ENCODE measurements at regions not wholly inside any gene's neighbourhood (a gene's known extent, or its start where the extent isn't known, plus 50 kb on each side); places are given as distances from the start of the nearest gene placed in this dataset.
"Not testable (repeated sequence)": the region's sequence is repeated elsewhere in the genome, so short reads cannot be mapped to it uniquely, and the experiment has no call there.

DNA sequence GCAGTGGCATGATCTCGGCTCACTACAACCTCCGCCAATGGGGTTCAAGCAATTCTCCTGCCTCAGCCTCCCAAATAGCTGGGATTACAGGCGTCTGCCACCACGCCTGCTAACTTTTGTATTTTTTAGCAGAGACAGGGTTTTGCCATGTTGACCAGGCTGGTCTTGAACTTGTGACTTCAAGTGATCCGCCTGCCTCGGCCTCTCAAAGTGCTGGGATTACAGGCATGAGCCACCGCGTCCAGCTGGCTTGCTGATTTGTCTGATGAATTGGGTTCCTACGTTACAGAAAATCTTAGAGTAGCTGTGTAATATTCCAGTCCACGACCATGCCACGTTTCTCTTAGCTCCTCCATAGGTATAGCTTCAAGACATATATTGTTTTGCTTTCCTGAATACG, 102.6 kb upstream of the OTOS start:
- not testable (repeated sequence) for DNase-seq

DNA sequence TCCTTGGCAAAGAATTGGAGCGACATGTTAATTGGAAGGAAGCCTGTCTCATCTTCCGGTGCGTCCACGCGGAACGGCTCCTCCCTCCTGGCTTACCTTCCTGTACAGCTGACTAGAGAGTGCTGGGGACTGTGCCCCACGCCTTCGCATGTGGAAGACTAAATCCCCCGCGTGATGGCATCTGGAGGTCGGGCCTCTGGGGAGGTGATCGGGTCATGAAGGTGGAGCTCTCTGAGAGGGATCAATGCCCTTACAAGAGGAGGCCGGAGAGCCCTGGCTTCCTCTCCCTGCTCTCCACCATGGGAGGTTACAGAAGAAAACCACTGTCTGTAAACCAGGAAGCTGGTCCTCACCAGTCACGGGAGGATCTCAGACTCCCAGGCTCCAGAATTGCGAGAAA, 104.1 kb upstream of the OTOS start:
- DNase-seq: no peak

DNA sequence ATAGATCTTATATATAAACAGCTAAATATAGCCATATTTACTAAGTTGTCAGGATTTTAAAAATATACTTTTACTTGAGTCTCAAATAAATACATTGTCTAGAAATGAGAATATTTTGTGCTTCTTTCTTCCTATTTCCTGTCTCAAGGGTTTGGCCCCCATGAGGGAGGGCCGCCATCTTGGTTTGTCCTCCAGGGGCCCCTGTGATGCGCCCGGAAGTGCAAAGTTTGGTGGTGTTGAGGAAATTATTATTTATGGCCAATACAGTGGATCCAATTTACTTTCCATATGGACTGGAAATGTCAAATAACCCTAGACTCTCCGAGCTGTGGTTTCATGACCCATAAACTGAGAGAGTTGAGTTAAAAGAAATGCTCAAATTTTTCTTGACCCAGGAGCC, 104.7 kb upstream of the OTOS start:
- DNase-seq: no peak

DNA sequence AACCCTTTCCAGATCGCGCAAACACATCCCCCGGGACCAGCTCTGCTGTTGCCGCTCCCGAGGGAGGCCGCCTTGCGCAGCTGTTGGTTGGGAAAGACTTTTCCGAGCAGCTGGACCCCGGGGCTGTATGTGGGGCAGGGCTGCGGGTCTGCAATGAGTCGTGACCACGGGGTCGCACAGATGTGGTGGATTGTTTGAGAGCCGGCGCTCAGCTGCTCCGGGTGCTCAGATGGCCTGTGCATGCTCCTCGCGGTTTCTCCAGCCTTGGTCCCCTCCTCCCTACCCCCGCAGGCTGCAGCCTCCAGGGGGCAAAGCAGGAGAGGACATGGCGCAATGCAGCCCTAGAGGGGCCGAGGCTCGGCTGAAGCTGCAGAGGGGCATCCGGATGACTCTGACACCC, 105.2 kb upstream of the OTOS start:
- DNase-seq: no peak

DNA sequence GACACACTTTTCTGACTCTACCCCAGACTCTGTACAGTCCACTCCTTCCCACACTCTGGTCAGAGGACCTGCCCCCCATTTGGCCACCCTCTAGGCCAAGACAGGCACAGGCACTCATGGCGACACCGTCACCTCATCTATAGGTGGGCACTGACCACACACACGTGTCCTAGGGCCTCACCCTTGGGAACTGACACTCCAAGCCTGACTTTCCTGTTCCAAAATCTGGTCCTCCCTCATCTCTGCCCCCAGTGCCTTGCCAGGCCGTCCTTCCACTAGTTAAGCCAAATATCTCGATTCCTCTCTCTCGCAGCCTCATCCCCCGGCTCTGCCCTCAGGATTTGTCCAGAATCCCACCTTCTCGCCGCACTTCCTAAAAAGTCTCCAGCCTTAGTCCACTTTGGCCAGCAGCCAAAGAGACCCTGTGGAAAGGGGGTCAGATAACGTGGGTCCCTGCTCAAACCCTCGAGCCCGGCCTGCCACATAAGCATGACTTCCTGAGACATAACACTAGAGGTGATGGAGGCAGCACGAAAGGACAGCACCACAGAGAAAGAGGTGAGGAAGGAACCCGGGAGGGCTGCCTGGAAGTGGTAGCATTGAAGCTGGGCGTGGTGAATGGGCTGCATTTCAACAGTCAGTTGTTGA, 105.8 kb upstream of the OTOS start:
- DNase-seq: no peak

DNA sequence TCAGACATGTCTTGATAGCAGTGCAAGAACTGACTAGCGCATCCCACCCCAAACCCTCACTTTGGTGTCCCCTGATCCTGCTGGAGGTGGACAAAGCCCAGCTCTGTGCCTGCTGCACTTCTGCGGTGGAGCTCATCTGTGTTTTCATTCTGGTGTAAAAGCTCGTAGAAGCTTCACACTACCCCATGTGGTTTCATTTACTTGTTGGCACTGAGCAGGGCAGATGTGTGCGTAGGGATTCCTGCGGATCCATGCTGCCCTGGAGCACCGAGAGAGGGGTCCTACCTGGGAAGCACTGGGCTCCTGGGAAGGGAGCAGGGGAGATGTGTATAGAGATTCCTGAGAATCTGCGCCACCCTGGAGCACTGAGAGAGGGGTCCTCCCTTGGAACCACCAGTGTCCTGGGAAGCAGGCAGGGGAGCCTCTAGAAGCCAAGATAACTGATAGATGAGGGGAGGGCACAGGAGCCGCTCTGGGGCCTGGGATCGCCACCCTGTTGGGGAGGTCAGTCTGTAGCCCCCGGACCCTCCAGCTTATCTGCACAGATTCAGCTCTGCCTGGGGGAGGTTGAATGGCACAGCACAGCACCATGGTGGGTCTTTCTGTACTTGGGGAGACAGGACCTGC, 106.9 kb upstream of the OTOS start:
- DNase-seq: no peak

DNA sequence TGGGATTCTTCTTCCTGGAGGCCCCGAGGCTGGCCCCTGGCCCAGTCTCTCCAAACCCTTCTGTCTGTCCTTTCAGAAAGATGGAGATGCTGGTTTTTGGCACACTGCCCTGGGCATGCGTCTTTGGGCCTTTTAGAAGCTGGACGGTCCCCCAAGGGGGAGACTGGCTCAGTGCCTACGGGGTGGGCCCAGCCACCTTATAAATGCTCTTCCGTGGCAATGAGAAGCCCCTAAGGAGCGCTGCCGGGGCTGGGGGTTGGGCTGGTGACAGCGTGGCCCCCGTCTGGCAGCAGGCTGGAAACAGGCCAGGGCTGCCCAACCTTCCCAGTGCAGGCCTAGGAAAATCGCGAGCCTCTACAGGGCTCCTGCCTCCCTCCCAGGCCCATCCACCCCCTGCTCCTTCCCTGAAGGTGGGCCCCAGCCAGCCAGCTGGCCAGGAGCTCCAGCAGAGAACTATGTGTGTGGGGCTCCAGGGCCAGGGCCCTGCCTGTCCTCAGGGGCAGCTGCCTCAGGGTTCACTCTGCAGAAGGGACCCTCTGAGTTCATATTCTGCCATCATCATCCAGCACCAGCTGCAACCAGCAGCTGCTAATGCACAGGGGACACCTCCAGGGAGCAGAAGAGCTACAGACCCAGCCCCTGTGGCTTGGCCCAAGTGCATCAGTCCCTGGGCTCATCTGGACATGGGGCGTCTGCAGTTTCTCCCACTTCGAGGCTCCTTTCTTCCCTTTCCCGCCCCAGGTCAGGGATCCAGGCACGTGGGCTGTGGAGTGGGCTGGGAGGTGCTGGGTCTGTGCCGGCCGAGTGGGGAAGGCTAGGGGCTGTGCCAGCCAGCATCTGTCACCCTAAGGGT, 107.6 kb upstream of the OTOS start:
- no peak for DNase-seq

DNA sequence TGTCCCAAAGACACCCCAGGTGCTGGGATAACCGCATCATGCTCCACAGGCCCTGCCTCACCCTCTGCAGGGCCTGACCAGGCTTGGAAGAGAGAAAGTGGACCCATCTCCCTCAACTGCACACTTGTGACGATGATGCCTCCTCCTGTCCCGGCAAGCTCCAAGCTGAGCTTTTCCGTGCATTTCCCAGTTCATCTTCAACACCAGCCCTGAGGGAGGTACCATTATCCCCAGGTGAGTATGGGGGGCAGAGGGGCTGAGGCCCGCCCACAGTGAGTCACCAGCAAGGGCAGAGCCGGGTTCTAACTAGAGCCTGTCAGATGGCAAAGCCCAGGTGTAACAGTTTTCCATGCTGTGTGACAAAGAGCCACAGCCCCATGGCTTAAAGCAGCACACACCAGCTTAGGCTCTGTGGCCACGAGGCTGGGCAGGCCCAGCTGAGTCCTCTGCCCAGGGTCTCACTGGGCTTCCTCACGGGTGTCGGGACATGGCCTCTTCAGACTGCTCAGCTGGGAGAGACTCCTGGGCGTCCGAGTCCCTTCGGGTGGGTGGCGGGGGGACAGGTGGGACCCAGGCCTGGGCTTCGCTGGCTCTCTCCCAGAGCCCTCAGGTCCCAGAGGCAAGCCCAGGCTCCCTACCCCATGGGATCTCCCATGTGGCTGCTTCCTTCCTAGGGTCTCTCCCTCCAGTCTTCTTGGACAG, 108.4 kb upstream of the OTOS start:
- DNase-seq: no peak

DNA sequence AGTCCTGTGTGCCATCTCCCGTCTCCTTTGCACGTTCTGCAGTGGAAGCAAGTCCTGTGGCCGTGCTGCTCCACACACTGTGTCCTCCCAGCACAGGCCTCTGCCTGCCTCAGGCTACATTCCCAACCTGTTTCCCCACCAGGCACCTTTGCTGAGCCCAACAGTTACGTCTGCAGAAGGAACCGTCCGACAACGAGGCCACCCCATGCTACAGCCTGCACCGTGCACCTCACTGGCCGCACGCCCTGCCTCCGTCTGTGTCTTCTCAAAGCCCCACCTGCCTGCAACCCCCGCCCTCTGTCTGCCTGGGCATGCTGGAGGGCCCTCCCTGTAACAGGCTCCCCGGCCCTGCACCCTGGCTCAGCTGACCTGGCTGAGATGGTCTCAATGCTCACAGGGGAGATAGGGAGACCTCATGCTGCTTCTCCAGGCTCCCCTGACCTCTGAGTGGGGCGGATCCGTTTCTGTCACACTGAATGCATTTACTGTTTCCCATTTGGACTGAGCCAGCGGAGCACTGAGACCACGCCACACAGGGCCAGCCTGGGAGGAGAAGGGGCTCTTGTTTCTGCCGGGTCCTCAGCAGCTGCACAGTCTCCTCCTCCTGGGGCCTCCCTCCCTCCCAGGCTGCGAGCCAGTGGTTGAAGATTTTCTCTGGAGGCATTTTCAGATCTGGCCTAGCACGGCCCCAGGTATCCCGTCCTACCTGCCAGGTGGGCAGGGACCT, 109.1 kb upstream of the OTOS start:
- DNase-seq: no peak

DNA sequence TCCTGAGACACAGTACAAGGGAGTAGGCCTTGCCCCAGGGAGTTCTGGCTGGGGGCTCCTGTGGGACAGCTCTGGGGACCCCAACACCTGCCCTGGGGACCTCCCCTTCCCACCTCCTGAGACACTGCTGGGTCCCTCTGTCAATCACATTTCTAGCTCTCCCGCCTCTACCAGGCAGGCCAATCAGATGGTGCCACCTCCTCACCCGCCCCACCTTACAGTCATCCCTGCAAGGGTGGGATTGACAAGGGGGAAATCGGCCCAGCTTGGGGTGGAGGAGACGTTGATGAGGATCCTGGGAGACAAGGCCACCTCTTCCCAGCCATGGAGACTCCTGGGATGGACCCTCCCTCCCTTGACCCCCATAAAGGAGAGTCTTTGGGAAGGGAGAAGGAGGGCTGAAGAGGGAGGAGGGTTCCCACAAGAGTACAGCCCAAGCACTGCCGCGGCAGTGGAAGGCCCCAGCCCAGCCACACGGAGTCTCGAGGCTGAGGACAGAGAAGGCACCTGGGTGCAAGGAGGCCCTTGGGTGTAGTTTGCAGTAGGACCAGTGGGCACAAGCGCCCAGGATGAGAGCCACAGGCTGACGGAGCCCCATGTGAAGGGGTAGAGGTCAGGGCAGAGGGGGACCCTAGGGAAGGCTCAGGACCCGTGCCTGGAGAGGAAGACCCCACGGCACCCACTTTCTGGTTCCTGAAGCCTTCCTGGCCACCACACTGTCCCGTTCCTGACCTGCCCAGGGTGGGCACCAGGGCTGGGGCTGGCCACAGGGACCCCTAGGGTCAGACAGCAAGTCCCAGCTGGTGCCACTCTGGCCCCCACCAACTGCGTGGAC, 109.9 kb upstream of the OTOS start:
- no peak for DNase-seq

DNA sequence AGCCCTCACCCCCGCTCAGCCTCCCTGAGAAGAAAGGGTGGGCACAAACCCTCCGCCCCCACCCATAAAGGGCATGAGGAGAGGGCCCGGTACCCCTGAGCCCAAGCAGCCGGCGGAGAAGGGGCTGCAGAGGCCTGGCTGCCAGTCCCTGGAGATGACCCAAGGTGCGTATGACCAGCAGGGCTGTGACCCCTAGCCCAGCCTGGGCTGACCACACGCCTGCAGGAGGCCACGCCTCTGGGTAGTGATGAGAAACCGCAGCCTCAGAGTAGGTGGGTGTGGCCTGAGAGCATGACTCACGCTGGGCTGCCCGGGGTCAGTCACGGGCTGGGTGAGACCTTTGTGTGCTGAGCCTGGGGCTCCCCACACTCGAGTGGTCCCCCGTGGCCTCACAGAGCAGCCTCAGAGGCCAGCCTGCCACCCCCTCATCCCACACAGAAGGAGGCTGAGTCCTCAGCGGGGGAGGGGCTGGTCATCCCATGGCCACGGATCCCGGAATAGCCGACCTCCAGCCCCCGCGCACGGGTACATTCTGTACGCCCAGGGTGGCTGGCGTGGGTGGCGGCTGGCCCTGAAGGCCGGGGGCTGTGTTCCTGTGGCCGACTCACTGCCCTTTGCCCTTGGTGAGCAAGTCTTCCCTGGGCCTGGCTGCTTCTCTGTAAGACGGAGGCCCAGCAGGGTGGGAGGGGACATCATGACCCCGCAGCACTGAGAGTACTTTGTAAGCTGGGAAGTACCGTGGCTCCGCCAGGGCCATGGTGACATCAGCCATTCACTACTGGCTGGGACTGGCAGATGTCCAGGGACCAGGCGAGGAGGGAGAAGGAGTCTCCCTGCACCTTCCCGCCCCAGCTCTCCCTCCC, 110.8 kb upstream of the OTOS start:
- DNase-seq: no peak

DNA sequence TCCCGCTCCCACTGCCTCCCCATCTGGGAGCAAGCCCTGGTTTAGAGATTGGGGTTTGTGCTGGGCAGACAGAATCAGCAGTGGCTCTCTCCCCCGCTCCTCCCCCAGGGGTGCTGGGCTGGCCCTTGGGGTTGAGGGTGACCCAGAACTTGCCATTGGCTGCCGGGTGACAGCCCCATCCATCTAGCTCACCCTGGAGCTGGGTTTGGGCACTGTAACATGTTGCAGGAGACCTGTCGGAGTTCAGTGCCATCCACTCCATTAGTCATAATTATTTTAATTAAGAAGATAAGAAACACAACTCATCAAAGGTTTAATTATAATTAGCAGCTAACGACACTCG, 111.4 kb upstream of the OTOS start:
- DNase-seq: no peak

DNA sequence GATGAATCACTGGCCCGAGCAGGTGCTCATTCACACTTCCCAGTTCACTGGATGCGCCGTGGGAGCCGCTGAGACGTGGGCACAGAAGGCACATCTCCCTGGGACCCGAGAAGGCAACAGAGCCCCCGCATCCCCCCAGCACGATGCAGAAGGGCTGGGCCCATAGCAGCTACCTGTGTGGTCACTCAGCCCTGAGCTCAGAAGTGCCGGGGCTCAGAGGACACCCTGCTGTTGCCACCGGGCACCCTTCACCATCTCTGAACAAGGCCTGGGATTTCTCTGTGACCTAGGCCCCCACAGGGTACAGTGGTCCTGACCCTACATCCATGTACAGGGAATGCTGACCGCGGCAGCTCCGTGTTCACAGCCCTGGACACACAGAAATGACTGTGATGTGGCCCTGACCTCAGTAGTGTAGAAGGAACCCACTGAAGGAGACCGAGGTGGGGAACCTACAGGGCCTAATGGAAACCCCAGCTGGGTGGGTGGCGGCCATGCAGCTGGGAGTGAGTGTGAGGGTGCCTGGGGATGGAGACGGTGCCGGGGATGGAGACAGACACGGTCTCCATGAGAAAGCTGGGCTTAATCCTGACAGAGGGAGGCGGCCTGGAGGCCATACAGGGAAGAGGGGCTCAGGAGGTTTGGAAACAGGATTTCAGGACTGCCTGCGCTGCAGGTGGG, 111.9 kb upstream of the OTOS start:
- no peak for DNase-seq

DNA sequence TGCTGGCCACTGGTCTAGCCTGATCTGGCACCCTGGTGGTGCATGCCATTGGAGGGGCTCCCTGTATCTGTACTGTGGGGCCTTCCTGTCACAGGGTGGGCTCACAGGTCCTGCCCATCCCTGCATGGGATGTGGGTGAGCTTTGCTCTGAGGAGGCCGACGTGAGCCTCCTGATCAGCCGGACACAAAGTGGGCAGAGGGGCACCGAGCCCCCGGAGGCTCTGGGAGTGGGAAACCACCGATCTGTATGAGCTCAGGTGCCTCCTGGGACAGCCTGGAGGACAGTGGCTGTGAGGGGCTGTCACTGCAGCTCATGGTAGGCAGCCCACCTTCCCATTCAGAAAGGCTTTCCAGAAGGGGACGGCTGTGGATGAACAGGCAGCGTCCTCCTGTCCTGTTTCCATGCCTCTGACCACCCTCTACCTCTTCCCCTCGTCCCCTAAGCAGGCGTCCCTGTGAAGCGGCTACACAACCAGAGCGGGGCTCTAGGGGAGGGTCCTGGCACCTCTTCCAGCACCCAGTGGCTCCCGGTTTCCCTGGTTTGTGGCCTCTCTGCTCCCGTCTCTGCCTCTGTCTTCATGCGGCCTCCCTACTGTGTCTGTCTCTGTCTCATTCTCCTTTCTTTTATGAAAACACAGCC, 112.5 kb upstream of the OTOS start:
- no peak for DNase-seq

DNA sequence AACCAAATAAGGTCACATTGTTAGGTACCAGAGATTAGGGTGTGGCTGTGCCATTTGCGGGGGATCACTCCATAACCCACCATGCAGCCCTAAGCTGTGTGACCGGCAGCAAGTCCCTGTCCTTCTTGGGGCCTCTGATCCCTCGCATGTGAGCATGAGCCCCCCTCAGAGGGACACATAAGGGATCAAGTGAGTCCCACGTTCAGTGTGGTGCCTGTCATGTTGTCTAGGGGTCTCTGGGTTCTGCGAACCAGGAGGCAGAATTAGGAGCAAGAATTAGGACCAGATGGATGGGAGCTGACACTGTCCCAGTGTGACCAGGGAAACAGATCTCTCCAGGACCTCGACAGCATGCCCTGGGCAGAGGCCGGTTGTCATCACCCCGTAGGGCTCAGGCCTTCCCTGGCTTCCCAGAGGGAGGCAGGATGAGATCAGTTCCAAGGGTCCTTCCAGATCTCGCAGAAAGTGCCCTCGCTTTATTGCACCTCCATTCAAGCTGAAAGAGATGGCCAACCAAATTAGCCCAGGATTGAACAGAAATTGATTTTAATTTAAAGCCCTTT, 113.2 kb upstream of the OTOS start:
- no peak for DNase-seq

DNA sequence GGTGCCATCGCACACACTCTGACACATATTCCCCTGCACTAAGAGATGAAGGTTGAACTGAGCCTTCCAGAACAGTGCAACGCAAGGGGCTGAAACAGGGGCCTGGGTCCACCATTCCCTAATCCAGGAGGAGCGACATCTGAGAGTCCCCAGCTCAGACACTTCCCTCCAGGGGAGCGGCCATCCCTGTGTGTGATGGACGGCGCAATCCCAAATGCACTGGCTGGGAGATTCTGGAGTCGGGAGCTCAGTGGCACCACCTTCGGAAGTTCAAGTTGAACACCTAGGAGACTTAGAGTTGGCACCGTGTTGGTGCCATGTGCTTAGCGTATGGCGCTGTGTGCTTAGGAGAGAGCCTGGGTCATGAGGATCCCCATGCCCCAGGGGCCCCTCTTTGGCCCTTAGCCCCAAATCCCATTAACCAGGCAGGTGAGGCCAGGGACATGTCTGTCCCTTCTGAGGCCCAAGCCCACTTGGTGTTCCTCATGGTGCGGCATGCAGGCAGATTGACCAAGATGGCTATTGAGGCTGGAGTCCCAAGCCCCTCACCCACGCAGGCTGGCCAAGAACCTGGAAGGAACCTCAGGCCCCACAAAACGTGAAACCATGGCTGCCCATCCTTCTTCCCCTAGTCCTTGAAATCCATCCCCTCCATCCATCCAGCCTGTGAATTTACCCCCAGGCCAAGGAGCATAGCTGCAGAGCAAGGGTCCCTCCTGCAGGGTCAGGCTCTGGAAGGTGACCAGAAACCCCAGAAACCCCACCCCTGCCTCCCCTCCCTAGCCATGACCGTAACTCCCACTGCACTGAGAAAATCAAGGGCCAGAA, 114.1 kb upstream of the OTOS start:
- no peak for DNase-seq

DNA sequence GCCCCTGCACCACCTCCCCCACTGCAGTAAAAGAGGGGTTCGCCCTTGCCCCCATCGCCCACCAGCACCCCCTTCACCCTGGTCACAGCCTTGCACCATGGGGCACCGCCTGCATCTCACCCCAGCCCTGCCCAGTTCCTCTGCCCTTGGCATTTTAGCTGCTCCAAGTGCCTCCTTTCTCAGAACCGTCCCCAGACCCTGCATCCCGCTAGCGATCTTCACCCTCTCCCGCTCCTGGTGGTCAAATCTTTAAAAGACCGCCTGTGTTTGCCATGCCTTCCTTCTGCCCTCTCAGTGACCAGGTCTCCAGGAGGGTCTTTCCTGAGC, 114.7 kb upstream of the OTOS start:
- DNase-seq: no peak

DNA sequence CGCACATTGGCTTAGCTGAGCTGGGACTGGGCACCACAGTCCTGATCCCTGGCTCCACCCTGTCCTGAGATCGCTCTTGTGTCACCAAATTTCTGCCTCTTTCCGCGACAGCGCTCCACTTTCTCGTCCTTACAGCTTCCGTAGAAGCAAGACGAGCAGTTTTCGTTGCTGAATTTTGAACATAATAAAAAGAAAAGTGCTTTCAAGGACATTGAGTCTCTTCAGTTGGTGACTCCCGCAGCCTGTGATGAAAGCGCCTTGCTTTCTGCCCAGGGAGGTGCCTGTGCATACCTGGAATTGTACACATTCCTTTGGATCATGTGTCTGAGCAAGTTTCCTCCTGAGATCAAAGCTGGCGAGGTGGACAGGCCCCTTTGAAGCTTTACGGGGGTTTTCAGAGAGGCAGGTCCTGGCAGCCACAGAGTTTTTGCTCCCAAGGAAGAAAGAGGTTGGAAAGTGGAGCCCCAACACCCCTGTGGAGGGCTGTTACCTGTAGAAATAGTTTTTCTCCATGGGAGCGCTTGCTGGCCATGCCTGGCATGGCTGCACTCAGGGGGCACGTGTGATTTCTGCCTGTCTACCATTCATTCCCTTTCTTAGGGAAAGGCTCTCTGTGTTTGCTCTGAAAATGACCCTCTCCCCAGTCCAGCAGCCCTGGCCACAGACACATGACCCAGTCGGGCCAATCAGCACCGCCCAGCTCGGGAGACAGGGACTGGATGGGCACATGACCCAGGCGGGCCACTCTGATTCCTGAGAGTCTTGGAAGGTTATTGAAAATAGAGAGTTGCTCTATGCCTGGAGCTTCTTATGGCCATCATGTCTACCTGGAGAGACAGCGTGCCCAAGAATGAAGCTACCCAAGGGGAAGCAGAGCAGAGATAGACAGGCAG, 115.6 kb upstream of the OTOS start:
- no peak for DNase-seq

All from NCI-H524 treated with DMSO at 0.1 percent for 48 hours (cell line).